Uterus (tissue), 2 donors: ENCODE measurements at regions not wholly inside any gene's neighbourhood (a gene's known extent, or its start where the extent isn't known, plus 50 kb on each side); places are given as distances from the start of the nearest gene placed in this dataset.

Source experiments
- CTCF ChIP-seq, 4 experiments: fragments of 200-600 bp in 2 of 4; fragments of 450-650 bp in 2 of 4; sonication (generic) in 2 of 4; IDR thresholded peaks; one replicate each; pipeline ENCODE4 v1.5.1; 2016 to 2019; ENCODE audit warnings: antibody characterized with exemption in 4 of 4, mild to moderate bottlenecking in 2 of 4, moderate library complexity in 1 of 4
- POLR2A ChIP-seq, 2 donors: fragments of 450-650 bp; IDR thresholded peaks; one replicate each; pipeline ENCODE4 v1.6.1; 2016; ENCODE audit warnings: antibody characterized with exemption in 2 of 2, mild to moderate bottlenecking in 1 of 2, moderate library complexity in 1 of 2

GRCh38 chr4:127498366-127498765 is 134.4 kb upstream of the INTU start:
- TF ChIP-seq CTCF (IDR thresholded peaks at IDR 0.05), result no peak
- TF ChIP-seq POLR2A (IDR thresholded peaks at IDR 0.05), result no peak
